ENCODE measurements at regions not wholly inside any gene's neighbourhood (a gene's known extent, or its start where the extent isn't known, plus 50 kb on each side); places are given as distances from the start of the nearest gene placed in this dataset.

DNA sequence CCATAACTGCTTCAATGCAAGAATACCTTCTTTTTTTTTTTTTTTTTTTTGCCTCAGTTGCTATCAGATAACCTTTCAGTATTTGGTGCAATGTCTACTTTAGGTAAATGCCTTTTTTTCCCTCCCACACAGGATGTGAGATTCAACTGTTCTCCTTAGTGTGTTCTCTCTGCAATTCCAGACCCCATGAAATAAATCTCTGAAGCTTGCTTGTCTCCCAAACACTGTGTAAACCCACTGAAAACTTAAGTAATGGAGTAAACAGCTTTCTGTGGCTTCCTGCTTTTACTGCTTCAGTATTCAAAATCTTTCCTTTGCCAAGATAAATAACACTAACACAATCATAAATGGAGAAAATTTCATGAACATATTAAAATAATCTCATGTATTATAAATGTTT lies 55.8 kb upstream of the CLEC14A start:
- in situ Hi-C loops (cut with HindIII; ENCODE audit: low sequenced_read_pairs): no loop called here
- TF ChIP-seq, protein P1, sequence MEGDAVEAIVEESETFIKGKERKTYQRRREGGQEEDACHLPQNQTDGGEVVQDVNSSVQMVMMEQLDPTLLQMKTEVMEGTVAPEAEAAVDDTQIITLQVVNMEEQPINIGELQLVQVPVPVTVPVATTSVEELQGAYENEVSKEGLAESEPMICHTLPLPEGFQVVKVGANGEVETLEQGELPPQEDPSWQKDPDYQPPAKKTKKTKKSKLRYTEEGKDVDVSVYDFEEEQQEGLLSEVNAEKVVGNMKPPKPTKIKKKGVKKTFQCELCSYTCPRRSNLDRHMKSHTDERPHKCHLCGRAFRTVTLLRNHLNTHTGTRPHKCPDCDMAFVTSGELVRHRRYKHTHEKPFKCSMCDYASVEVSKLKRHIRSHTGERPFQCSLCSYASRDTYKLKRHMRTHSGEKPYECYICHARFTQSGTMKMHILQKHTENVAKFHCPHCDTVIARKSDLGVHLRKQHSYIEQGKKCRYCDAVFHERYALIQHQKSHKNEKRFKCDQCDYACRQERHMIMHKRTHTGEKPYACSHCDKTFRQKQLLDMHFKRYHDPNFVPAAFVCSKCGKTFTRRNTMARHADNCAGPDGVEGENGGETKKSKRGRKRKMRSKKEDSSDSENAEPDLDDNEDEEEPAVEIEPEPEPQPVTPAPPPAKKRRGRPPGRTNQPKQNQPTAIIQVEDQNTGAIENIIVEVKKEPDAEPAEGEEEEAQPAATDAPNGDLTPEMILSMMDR (IDR thresholded peaks at IDR 0.05; ENCODE audit: low read depth, low read length, missing control alignments): no peak
- DNase-seq (ENCODE audit: low read depth): no peak
- no peak overlapping the region for H3K4me3 ChIP-seq (ENCODE audit: low read depth, low read length)

DNA sequence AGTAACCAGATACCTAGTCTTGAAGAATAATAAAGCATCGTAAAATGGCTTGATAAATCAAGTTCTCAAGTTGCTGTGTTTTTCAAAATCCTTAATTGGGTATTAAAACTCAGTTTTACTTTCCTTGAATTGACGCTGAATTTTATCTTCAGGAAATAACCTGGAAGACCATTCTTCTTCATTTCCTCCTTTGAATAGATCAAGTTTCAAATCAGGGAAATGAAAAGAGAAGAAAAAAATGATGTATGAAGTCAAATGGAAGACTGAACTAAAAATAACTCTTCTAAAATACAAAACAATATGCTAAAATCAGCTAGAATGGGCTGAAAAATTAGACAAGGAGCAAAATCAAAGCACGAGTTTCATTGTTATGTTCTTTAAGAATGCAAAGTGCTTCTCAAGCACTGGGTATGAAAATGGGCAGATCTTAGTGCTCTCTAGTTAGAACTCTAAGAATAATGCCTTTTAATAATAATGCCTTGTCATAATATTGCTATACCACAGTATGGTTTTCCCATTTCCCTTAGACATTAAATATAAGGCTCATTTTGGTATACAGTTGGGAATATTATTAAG lies 54.6 kb upstream of the CLEC14A start:
- TF ChIP-seq, protein P1 (IDR thresholded peaks at IDR 0.05; ENCODE audit: low read depth, low read length, missing control alignments): no peak

DNA sequence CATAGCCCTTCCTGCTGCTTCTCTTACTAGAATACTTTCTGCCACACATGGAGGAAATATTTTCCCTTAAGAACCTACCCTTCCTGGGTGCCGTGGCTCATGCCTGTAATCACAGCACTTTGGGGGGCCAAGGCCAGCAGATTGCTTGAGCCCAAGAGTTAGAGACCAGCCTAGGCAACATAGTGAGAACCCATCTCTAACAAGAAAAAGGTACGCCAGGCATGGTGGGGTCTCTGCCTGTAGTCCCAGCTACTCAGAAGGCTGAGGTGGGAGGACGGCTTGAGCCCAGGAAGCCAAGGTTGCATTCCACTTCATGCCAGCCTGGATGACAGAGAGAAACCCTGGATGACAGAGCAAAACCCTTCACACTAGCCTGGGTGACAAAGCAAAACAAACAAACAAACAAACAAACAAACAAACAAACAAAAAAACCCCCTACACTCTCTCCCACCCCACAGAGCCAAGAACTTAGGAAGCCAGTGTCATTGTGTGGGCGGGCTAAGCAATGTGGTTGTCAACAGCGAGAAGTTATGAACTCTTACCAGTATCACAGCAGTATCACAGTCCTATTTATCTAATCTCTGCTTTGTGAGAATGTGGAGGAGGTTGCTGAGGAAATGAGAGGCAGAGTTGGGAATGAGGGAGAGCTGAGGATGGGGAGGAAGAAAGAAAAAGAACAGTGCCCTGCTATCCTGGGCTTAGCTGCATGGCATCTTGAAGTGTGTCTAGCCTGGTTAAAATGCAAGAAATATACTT lies 53.8 kb upstream of the CLEC14A start:
- TF ChIP-seq, protein P1 (IDR thresholded peaks at IDR 0.05; ENCODE audit: low read depth, low read length, missing control alignments): no peak
- DNase-seq (ENCODE audit: low read depth): no peak
- H3K4me3 ChIP-seq (ENCODE audit: low read depth, low read length): no peak overlapping the region
- in situ Hi-C loops (cut with HindIII; ENCODE audit: low sequenced_read_pairs): loop anchor here (5.0 kb wide), 1 partner anchor 57 kb away; no protein-coding TSS in a partner anchor

More for the DNA sequence above, 54.6 kb upstream of the CLEC14A start:
- H3K4me3 ChIP-seq (ENCODE audit: low read depth, low read length): no peak overlapping the region
- in situ Hi-C loops (cut with HindIII; ENCODE audit: low sequenced_read_pairs): no loop called here
- DNase-seq (ENCODE audit: low read depth): no peak

Data from astrocyte of the cerebellum (primary cell).